ENCODE measurements at regions not wholly inside any gene's neighbourhood (a gene's known extent, or its start where the extent isn't known, plus 50 kb on each side); places are given as distances from the start of the nearest gene placed in this dataset.

DNA sequence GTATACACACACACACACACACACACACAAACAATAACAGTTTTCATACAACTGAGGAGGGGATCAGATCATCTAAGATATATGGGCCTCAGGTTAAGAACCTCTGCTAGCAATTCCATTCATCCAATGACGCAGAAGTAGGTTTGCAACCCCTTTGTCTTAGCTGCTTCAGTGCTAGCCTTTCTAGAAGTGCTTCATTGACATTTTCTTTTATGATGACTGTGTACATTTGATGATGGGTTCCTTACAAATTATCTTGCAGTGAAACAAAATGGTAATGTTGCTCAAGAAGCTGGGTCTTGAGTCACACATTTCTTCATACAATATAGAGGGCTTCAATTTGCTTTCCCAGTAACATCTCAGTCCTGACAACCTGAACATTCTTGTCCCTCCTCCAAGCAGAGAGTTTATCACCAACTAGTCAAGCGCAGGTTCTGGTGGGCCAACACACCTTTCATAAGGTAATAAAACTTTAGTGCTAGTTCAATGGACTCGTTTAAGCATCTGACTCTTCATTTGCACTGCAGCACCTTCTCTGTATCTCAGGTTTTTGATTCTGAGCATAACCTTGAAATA, 269.5 kb downstream of the CNTN3 start:
- TF ChIP-seq, protein P1, sequence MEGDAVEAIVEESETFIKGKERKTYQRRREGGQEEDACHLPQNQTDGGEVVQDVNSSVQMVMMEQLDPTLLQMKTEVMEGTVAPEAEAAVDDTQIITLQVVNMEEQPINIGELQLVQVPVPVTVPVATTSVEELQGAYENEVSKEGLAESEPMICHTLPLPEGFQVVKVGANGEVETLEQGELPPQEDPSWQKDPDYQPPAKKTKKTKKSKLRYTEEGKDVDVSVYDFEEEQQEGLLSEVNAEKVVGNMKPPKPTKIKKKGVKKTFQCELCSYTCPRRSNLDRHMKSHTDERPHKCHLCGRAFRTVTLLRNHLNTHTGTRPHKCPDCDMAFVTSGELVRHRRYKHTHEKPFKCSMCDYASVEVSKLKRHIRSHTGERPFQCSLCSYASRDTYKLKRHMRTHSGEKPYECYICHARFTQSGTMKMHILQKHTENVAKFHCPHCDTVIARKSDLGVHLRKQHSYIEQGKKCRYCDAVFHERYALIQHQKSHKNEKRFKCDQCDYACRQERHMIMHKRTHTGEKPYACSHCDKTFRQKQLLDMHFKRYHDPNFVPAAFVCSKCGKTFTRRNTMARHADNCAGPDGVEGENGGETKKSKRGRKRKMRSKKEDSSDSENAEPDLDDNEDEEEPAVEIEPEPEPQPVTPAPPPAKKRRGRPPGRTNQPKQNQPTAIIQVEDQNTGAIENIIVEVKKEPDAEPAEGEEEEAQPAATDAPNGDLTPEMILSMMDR (IDR thresholded peaks at IDR 0.05), result no peak
- TF ChIP-seq POLR2A (IDR thresholded peaks at IDR 0.05), result no peak

Measured in esophagus squamous epithelium (tissue), 4 donors.